ENCODE measurements at regions not wholly inside any gene's neighbourhood (a gene's known extent, or its start where the extent isn't known, plus 50 kb on each side); places are given as distances from the start of the nearest gene placed in this dataset.

DNA sequence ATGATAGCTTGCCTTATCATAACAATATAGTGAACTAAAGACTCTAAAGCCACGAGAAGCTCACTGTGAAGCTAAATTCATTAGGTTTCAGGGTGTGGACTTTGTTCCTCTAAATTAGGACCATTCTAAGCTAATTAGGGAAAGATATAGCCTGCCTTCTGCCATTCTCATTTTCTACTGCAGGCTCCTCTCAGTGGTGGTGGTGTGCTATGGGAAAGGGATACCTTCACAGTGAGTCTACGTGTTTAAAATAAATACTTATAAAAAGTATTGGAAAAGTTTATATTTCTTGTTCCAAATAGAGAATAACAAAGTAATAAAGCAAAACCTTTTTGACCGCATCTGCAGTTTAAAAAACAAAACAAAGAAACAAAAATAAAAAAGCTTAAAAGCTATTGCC, 327.7 kb downstream of the PAPSS1 start:
- TF ChIP-seq, protein P1, sequence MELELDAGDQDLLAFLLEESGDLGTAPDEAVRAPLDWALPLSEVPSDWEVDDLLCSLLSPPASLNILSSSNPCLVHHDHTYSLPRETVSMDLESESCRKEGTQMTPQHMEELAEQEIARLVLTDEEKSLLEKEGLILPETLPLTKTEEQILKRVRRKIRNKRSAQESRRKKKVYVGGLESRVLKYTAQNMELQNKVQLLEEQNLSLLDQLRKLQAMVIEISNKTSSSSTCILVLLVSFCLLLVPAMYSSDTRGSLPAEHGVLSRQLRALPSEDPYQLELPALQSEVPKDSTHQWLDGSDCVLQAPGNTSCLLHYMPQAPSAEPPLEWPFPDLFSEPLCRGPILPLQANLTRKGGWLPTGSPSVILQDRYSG (tag; conservative IDR thresholded peaks at IDR 0.05; ENCODE audit: low read depth): no peak
- no peak for TF ChIP-seq MED1 (CRISPR knock-in tag; IDR thresholded peaks at IDR 0.05; ENCODE audit: borderline replicate concordance)
- TF ChIP-seq JUN (IDR thresholded peaks at IDR 0.05; ENCODE audit: borderline replicate concordance, low read depth, low read length): no peak
- no peak for TF ChIP-seq JUN (CRISPR knock-in tag; IDR thresholded peaks at IDR 0.05; ENCODE audit: borderline replicate concordance)
- no peak for TF ChIP-seq PRMT5 (CRISPR knock-in tag; IDR thresholded peaks at IDR 0.05)
- no peak for TF ChIP-seq NFYB (IDR thresholded peaks at IDR 0.05; ENCODE audit: extremely low read depth, insufficient read length)
- TF ChIP-seq, protein P2, sequence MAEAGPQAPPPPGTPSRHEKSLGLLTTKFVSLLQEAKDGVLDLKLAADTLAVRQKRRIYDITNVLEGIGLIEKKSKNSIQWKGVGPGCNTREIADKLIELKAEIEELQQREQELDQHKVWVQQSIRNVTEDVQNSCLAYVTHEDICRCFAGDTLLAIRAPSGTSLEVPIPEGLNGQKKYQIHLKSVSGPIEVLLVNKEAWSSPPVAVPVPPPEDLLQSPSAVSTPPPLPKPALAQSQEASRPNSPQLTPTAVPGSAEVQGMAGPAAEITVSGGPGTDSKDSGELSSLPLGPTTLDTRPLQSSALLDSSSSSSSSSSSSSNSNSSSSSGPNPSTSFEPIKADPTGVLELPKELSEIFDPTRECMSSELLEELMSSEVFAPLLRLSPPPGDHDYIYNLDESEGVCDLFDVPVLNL (CRISPR knock-in tag; IDR thresholded peaks at IDR 0.05; ENCODE audit: low read depth): no peak
- TF ChIP-seq ZNF184 (CRISPR knock-in tag; IDR thresholded peaks at IDR 0.05): no peak
- TF ChIP-seq, protein P3, sequence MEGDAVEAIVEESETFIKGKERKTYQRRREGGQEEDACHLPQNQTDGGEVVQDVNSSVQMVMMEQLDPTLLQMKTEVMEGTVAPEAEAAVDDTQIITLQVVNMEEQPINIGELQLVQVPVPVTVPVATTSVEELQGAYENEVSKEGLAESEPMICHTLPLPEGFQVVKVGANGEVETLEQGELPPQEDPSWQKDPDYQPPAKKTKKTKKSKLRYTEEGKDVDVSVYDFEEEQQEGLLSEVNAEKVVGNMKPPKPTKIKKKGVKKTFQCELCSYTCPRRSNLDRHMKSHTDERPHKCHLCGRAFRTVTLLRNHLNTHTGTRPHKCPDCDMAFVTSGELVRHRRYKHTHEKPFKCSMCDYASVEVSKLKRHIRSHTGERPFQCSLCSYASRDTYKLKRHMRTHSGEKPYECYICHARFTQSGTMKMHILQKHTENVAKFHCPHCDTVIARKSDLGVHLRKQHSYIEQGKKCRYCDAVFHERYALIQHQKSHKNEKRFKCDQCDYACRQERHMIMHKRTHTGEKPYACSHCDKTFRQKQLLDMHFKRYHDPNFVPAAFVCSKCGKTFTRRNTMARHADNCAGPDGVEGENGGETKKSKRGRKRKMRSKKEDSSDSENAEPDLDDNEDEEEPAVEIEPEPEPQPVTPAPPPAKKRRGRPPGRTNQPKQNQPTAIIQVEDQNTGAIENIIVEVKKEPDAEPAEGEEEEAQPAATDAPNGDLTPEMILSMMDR (IDR thresholded peaks at IDR 0.05 in 2 of 3, conservative IDR thresholded peaks at IDR 0.05 in 1 of 3; ENCODE audit: insufficient read depth in 2 of 3, low read depth in 1 of 3, low read length in 3 of 3): no peak

Data from K562 (cell line).